ENCODE measurements at regions not wholly inside any gene's neighbourhood (a gene's known extent, or its start where the extent isn't known, plus 50 kb on each side); places are given as distances from the start of the nearest gene placed in this dataset.

- TF ChIP-seq SP1 (IDR thresholded peaks at IDR 0.05; ENCODE audit: low read depth, low read length) (no peak), CHD1 (IDR thresholded peaks at IDR 0.05; ENCODE audit: low read depth, low read length) (no peak), TAF7 (optimal IDR thresholded peaks at IDR 0.05; ENCODE audit: borderline replicate concordance, low read depth, low read length) (no peak), CBX5 (IDR thresholded peaks at IDR 0.05; ENCODE audit: low read depth, low read length) (no peak), RAD21 (IDR thresholded peaks at IDR 0.05 in 1 of 2, conservative IDR thresholded peaks at IDR 0.05 in 1 of 2; ENCODE audit: low read depth in 2 of 2, low read length in 2 of 2) (no peak)
- TF ChIP-seq, protein P1, sequence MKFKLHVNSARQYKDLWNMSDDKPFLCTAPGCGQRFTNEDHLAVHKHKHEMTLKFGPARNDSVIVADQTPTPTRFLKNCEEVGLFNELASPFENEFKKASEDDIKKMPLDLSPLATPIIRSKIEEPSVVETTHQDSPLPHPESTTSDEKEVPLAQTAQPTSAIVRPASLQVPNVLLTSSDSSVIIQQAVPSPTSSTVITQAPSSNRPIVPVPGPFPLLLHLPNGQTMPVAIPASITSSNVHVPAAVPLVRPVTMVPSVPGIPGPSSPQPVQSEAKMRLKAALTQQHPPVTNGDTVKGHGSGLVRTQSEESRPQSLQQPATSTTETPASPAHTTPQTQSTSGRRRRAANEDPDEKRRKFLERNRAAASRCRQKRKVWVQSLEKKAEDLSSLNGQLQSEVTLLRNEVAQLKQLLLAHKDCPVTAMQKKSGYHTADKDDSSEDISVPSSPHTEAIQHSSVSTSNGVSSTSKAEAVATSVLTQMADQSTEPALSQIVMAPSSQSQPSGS (IDR thresholded peaks at IDR 0.05; ENCODE audit: low read length) = no peak
These were observed 166.4 kb downstream of the MAF start (continued) for GRCh38 chr16:79434092-79434491.

All from H1 (cell line).